ENCODE measurements at regions not wholly inside any gene's neighbourhood (a gene's known extent, or its start where the extent isn't known, plus 50 kb on each side); places are given as distances from the start of the nearest gene placed in this dataset.
"Not testable (repeated sequence)": the region's sequence is repeated elsewhere in the genome, so short reads cannot be mapped to it uniquely, and the experiment has no call there.

DNA sequence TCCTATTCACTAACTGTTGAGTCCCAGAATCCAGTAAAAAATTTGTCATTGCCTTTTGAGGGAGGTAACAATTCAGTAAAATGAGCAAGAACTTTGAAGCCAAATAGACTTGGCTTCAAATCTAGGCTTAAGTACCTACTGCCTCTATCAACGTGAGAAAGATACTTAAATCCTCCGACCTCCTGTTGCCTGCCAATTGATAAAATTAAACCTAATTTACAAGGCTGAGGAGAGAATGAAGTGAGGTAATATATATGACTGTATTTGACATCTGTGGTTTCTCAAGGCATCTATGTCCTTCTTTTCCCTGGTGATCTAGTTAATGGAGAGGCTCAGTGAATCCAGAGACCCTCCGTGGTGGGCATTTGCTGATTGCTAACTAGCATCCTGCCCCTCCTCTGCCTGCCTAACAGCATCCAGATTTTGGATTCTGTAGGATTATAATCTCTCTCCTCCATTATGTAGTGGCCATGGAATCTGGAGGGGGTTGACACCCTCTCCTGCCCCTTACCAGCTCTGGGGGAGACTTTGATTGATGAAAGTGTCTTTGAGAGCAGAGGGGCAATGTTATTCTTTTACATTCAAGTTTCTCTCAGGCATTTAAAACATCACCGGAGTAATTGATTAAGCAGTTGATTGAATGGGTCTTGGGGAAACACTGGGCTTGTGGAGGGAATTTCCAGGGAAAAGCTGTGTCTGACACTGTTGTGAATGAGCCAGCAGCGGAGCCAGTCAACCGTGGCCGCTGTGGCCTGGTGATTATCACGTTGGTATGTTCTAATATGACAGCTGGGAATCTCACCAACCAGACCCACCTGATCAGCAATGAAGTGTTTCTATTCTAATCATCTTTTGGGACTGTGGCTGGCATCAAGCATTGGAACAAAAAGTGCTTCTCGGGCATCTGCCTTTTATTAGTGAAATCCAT lies 140.7 kb upstream of the FAM78B start (continued):
- TF ChIP-seq, protein P1, sequence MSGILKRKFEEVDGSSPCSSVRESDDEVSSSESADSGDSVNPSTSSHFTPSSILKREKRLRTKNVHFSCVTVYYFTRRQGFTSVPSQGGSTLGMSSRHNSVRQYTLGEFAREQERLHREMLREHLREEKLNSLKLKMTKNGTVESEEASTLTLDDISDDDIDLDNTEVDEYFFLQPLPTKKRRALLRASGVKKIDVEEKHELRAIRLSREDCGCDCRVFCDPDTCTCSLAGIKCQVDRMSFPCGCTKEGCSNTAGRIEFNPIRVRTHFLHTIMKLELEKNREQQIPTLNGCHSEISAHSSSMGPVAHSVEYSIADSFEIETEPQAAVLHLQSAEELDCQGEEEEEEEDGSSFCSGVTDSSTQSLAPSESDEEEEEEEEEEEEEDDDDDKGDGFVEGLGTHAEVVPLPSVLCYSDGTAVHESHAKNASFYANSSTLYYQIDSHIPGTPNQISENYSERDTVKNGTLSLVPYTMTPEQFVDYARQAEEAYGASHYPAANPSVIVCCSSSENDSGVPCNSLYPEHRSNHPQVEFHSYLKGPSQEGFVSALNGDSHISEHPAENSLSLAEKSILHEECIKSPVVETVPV (CRISPR knock-in tag; IDR thresholded peaks at IDR 0.05): no peak

DNA sequence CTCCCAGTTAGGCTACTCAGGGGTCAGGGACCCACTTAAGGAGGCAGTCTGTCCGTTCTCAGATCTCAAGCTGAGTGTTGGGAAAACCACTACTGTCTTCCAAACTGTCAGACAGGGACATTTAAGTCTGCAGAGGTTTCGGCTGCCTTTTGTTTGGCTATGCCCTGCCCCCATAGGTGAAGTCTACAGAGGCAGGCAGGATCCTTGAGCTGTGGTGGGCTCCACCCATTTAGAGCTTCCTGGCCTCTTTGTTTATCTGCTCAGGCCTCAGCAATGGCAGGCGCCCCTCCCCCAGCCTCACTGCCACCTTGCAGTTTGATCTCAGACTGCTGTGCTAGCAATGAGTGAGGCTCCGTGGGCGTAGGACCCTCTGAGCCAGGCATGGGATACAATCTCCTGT lies 149.5 kb upstream of the FAM78B start:
- ATAC-seq: not testable (repeated sequence)

DNA sequence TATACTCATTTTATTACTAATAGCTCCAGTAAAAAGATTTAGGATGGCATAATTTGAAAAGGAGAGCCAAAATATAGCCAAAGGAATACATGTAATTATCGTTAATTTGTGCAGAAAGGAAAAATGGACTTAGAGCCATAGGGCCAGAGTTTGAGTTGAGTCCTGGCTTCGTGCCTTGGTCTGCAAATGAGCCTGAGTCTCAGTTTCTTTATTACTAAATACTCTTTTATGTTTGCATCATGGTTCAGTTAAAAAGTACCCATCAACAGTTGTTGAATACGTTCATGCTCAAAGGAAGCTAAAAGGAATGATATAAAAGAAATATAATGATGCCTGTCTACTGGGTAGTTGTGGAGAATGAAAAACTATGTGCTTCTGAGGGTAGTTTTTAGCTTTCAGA lies 155.7 kb upstream of the FAM78B start:
- ATAC-seq: no peak
- TF ChIP-seq ARNTL (CRISPR knock-in tag; IDR thresholded peaks at IDR 0.05; ENCODE audit: borderline replicate concordance, low read depth) (no peak), ZC3H10 (CRISPR knock-in tag; IDR thresholded peaks at IDR 0.05) (no peak), ZFP3 (CRISPR knock-in tag; IDR thresholded peaks at IDR 0.05) (no peak), RARB (CRISPR knock-in tag; IDR thresholded peaks at IDR 0.05) (no peak), ZNF8 (CRISPR knock-in tag; IDR thresholded peaks at IDR 0.05) (no peak), ZFP30 (CRISPR knock-in tag; IDR thresholded peaks at IDR 0.05) (no peak), SNAI2 (CRISPR knock-in tag; IDR thresholded peaks at IDR 0.05) (no peak), ZNF565 (CRISPR knock-in tag; conservative IDR thresholded peaks at IDR 0.05; ENCODE audit: low read depth) (no peak), OSR1 (CRISPR knock-in tag; IDR thresholded peaks at IDR 0.05) (no peak)
- TF ChIP-seq, protein P1 (CRISPR knock-in tag; IDR thresholded peaks at IDR 0.05): no peak
- TF ChIP-seq, protein P2, sequence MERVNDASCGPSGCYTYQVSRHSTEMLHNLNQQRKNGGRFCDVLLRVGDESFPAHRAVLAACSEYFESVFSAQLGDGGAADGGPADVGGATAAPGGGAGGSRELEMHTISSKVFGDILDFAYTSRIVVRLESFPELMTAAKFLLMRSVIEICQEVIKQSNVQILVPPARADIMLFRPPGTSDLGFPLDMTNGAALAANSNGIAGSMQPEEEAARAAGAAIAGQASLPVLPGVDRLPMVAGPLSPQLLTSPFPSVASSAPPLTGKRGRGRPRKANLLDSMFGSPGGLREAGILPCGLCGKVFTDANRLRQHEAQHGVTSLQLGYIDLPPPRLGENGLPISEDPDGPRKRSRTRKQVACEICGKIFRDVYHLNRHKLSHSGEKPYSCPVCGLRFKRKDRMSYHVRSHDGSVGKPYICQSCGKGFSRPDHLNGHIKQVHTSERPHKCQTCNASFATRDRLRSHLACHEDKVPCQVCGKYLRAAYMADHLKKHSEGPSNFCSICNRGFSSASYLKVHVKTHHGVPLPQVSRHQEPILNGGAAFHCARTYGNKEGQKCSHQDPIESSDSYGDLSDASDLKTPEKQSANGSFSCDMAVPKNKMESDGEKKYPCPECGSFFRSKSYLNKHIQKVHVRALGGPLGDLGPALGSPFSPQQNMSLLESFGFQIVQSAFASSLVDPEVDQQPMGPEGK (CRISPR knock-in tag; IDR thresholded peaks at IDR 0.05; ENCODE audit: borderline replicate concordance): no peak
- TF ChIP-seq, protein P3, sequence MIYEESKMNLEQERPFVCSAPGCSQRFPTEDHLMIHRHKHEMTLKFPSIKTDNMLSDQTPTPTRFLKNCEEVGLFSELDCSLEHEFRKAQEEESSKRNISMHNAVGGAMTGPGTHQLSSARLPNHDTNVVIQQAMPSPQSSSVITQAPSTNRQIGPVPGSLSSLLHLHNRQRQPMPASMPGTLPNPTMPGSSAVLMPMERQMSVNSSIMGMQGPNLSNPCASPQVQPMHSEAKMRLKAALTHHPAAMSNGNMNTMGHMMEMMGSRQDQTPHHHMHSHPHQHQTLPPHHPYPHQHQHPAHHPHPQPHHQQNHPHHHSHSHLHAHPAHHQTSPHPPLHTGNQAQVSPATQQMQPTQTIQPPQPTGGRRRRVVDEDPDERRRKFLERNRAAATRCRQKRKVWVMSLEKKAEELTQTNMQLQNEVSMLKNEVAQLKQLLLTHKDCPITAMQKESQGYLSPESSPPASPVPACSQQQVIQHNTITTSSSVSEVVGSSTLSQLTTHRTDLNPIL (CRISPR knock-in tag; IDR thresholded peaks at IDR 0.05; ENCODE audit: low read depth): no peak

DNA sequence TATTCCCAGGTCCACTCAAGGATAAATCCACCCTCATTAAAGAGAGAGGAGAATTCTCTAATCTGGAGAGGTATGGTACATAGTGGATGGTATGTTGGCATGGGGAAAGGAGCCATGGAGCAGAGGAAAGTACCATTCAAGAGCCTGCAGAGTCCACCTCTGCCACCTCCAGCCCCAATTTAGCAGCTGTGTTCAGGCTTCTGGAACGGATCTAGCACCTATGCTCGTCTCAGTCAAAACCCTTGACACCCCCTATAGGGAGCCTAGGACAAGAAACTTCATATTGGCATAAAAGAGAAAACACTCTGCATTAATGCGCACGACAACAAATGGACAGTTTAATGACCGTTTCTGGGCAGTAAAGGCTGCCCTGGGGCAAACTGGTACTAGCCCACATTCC lies 161.1 kb upstream of the FAM78B start:
- ATAC-seq: no peak
- TF ChIP-seq ZNF8 (CRISPR knock-in tag; IDR thresholded peaks at IDR 0.05) (no peak), OSR1 (CRISPR knock-in tag; IDR thresholded peaks at IDR 0.05) (no peak), GLIS3 (CRISPR knock-in tag; IDR thresholded peaks at IDR 0.05) (no peak), ZC3H10 (CRISPR knock-in tag; IDR thresholded peaks at IDR 0.05) (no peak), TCF4 (CRISPR knock-in tag; IDR thresholded peaks at IDR 0.05; ENCODE audit: borderline replicate concordance) (no peak), ZNF565 (CRISPR knock-in tag; conservative IDR thresholded peaks at IDR 0.05; ENCODE audit: low read depth) (no peak), ARNTL (CRISPR knock-in tag; IDR thresholded peaks at IDR 0.05; ENCODE audit: borderline replicate concordance, low read depth) (no peak), RARB (CRISPR knock-in tag; IDR thresholded peaks at IDR 0.05) (no peak)
- TF ChIP-seq, protein P2 (CRISPR knock-in tag; IDR thresholded peaks at IDR 0.05; ENCODE audit: borderline replicate concordance): no peak
- TF ChIP-seq, protein P3 (CRISPR knock-in tag; IDR thresholded peaks at IDR 0.05; ENCODE audit: low read depth): no peak
- TF ChIP-seq, protein P4, sequence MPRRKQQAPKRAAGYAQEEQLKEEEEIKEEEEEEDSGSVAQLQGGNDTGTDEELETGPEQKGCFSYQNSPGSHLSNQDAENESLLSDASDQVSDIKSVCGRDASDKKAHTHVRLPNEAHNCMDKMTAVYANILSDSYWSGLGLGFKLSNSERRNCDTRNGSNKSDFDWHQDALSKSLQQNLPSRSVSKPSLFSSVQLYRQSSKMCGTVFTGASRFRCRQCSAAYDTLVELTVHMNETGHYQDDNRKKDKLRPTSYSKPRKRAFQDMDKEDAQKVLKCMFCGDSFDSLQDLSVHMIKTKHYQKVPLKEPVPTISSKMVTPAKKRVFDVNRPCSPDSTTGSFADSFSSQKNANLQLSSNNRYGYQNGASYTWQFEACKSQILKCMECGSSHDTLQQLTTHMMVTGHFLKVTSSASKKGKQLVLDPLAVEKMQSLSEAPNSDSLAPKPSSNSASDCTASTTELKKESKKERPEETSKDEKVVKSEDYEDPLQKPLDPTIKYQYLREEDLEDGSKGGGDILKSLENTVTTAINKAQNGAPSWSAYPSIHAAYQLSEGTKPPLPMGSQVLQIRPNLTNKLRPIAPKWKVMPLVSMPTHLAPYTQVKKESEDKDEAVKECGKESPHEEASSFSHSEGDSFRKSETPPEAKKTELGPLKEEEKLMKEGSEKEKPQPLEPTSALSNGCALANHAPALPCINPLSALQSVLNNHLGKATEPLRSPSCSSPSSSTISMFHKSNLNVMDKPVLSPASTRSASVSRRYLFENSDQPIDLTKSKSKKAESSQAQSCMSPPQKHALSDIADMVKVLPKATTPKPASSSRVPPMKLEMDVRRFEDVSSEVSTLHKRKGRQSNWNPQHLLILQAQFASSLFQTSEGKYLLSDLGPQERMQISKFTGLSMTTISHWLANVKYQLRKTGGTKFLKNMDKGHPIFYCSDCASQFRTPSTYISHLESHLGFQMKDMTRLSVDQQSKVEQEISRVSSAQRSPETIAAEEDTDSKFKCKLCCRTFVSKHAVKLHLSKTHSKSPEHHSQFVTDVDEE (CRISPR knock-in tag; IDR thresholded peaks at IDR 0.05): no peak
- TF ChIP-seq, protein P5, sequence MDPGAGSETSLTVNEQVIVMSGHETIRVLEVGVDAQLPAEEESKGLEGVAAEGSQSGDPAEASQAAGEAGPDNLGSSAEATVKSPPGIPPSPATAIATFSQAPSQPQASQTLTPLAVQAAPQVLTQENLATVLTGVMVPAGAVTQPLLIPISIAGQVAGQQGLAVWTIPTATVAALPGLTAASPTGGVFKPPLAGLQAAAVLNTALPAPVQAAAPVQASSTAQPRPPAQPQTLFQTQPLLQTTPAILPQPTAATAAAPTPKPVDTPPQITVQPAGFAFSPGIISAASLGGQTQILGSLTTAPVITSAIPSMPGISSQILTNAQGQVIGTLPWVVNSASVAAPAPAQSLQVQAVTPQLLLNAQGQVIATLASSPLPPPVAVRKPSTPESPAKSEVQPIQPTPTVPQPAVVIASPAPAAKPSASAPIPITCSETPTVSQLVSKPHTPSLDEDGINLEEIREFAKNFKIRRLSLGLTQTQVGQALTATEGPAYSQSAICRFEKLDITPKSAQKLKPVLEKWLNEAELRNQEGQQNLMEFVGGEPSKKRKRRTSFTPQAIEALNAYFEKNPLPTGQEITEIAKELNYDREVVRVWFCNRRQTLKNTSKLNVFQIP (CRISPR knock-in tag; IDR thresholded peaks at IDR 0.05; ENCODE audit: borderline replicate concordance, low read depth): no peak

Measured in SK-N-SH treated with all-trans-retinoic acid at 6 μM for 48 hours (cell line).